Smooth muscle cell (in vitro differentiated cells): ENCODE measurements at regions not wholly inside any gene's neighbourhood (a gene's known extent, or its start where the extent isn't known, plus 50 kb on each side); places are given as distances from the start of the nearest gene placed in this dataset.
A peak's percentile ranks its signal among the peaks of the same experiment; 100 is the strongest.

ENCODE experiments used
- DNase-seq: peaks from one replicate; lab custom pipeline; 2025; ENCODE audit not compliant: unreplicated experiment; lab: John Stamatoyannopoulos, UW
- H2AFZ ChIP-seq: fragments of 200-600 bp; sonication (generic); 2 replicates; pipeline ENCODE4 v1.6.0; 2016; ENCODE audit warnings: antibody characterized with exemption, low read depth, mild to moderate bottlenecking
- H3F3A ChIP-seq: fragments of 200-600 bp; sonication (generic); 2 replicates; pipeline ENCODE4 v1.6.0; 2017; ENCODE audit warnings: antibody characterized with exemption, low read depth
- H3K27ac ChIP-seq: fragments of 200-600 bp; sonication (generic); 2 replicates; pipeline ENCODE4 v1.5.1; 2016; ENCODE audit warnings: low read depth, mild to moderate bottlenecking
- H3K27me3 ChIP-seq: fragments of 200-600 bp; sonication (generic); 2 replicates; pipeline ENCODE4 v1.6.1; 2016; ENCODE audit warnings: low read depth, mild to moderate bottlenecking
- H3K36me3 ChIP-seq: fragments of 200-600 bp; sonication (generic); 2 replicates; pipeline ENCODE4 v1.5.1; 2016; ENCODE audit warnings: low read depth
- H3K4me1 ChIP-seq: fragments of 200-600 bp; sonication (generic); 2 replicates; pipeline ENCODE4 v1.5.1; 2016; ENCODE audit warnings: low read depth
- H3K4me2 ChIP-seq: fragments of 200-600 bp; sonication (generic); 2 replicates; pipeline ENCODE4 v1.6.0; 2016; ENCODE audit warnings: mild to moderate bottlenecking
- H3K4me3 ChIP-seq: fragments of 200-600 bp; sonication (generic); 2 replicates; pipeline ENCODE4 v1.5.1; 2016; ENCODE audit warnings: mild to moderate bottlenecking
- H3K79me2 ChIP-seq: fragments of 200-600 bp; sonication (generic); 2 replicates; pipeline ENCODE4 v1.6.0; 2016; ENCODE audit warnings: low read depth, mild to moderate bottlenecking
- H3K9ac ChIP-seq: fragments of 200-600 bp; sonication (generic); 2 replicates; pipeline ENCODE4 v1.6.0; 2016; ENCODE audit warnings: low read depth
- H3K9me3 ChIP-seq: fragments of 200-600 bp; sonication (generic); replicated peaks from 2 replicates; pipeline ENCODE4 v1.5.1; 2016; ENCODE audit warnings: low read depth
- H4K20me1 ChIP-seq: fragments of 200-600 bp; sonication (generic); 2 replicates; pipeline ENCODE4 v1.6.0; 2016; ENCODE audit warnings: low read depth
- WGBS: methylation state at CpG from one replicate; pipeline ENCODE4 v1.1.7; 2016; ENCODE audit warnings: low lambda C conversion rate; 5-methylcytosine and 5-hydroxymethylcytosine counted together
- TF ChIP-seq, protein P1 (sequence below): fragments of 200-600 bp; sonication (generic); IDR thresholded peaks from 2 replicates; pipeline ENCODE4 v1.5.1; 2017; ENCODE audit warnings: borderline replicate concordance, mild to moderate bottlenecking, antibody characterized with exemption; ENCODE audit not compliant: insufficient read depth, poor library complexity, severe bottlenecking

DNA sequence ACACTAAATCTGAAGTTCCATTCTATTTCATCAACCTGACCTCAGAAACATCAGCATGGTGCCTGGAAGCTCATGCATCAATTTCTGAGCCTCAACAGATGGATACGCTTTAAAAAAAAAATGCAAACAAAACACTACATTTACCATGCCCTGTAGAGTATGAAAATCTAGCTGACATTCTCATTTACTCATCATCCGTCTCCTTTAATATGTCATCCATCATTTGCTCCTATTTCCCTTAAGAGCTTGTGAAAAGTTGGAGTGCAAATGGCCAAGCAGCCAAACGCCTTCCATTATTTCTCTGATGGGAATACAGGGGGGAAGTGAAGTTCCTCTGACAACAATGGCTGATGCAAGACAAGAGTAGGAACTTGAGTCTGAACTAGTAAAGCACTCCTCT, 295.0 kb downstream of the TGFB2 start:
- Histone ChIP-seq H3K4me1 (peaks cover 6% of the 10 kb centered on the region), H3K4me3 (no peak overlapping the region), H3K36me3 (no peaks in the 10 kb centered on the region), H3K27me3 (no peaks in the 10 kb centered on the region), H2AFZ (no peak overlapping the region), H3F3A (no peaks in the 10 kb centered on the region), H3K27ac (no peak overlapping the region), H4K20me1 (no peaks in the 10 kb centered on the region), H3K4me2 (no peak overlapping the region), H3K9me3 (no peaks in the 10 kb centered on the region), H3K79me2 (no peaks in the 10 kb centered on the region), H3K9ac (no peak overlapping the region)
- DNase-seq = no peak
- 96% methylated on average over 3 of the region's 3 CpGs for WGBS
- TF ChIP-seq, protein P1, sequence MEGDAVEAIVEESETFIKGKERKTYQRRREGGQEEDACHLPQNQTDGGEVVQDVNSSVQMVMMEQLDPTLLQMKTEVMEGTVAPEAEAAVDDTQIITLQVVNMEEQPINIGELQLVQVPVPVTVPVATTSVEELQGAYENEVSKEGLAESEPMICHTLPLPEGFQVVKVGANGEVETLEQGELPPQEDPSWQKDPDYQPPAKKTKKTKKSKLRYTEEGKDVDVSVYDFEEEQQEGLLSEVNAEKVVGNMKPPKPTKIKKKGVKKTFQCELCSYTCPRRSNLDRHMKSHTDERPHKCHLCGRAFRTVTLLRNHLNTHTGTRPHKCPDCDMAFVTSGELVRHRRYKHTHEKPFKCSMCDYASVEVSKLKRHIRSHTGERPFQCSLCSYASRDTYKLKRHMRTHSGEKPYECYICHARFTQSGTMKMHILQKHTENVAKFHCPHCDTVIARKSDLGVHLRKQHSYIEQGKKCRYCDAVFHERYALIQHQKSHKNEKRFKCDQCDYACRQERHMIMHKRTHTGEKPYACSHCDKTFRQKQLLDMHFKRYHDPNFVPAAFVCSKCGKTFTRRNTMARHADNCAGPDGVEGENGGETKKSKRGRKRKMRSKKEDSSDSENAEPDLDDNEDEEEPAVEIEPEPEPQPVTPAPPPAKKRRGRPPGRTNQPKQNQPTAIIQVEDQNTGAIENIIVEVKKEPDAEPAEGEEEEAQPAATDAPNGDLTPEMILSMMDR = no peak

DNA sequence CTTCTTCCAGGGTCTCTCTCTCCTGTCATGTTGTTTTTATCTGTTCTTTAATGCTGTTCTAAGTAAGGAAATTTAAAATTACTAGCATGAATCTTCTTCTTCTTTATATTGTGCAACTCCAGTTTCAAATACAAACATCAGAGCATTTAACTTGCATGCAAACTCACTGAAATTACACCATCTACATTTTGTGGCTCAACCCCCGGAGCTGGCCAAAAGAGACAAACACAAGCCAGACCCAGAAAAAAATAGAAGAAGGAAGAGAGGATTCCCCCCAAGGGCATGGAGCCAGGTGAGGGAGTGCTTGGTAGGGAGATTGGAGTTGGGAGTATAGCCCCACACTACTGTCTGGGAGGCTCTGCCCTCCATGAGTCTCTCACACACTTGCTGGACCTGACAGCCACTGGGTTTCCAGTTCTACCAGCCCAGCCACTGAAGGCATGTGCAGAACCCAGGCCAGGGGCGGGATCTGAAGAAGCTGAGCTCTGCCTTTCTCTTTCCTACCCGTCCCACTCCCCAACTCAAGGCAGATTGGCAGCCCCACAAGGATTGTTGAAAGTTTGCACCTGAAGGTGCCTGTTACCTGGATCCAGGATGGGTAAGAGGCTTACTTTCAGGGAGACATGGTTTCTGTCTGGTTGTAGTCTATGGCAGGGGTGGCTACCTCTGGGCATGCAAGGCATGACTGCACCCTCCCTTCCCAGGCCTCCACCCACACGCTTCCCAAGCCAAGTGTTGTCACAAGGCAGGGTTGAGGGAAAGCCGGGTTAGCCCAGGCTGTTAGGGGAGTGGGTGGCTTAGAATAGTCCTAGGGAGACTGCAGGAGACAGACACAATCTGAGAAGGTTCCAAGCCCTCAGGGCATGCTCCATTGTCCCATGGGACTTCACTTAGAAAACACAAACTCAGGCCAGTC, 297.2 kb downstream of the TGFB2 start:
- peak overlapping the region; percentile 48 for H3K4me2 ChIP-seq
- no peaks in the 10 kb centered on the region for H4K20me1 ChIP-seq
- peaks cover 6% of the 10 kb centered on the region for H3K4me1 ChIP-seq
- no peak overlapping the region for H3K4me3 ChIP-seq
- peak overlapping the region; percentile 26 for H2AFZ ChIP-seq
- H3K79me2 ChIP-seq = no peaks in the 10 kb centered on the region
- WGBS = 54% methylated on average over 5 of the region's 5 CpGs
- H3K9me3 ChIP-seq = no peaks in the 10 kb centered on the region
- no peak overlapping the region for H3K9ac ChIP-seq
- no peaks in the 10 kb centered on the region for H3K27me3 ChIP-seq
- no peaks in the 10 kb centered on the region for H3K36me3 ChIP-seq
- peak overlapping the region; percentile 32 for H3K27ac ChIP-seq
- DNase-seq = no peak
- no peaks in the 10 kb centered on the region for H3F3A ChIP-seq
- TF ChIP-seq, protein P1 = no peak

DNA sequence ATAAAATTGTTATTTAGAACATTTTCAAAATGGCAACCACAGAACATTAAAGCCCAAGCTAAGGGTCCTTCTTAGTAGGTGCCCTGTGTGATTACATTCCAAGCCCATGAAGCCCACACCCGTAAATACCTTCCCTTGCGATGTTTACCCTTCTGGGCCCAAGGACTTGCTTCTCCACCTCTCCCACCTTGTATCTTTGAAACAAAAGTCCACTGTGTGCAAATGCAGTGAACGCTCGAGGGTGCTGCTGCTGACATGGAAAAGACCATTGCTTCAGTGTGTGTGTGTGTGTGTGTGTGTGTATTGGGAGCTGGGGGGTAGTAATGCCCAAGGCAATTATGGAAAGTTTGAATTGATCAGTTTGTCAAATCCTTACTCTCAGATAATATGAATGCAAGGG, 298.1 kb downstream of the TGFB2 start:
- no peak overlapping the region for H3K4me2 ChIP-seq

More for the DNA sequence above, 298.1 kb downstream of the TGFB2 start:
- no peaks in the 10 kb centered on the region for H4K20me1 ChIP-seq
- no peaks in the 10 kb centered on the region for H3F3A ChIP-seq
- no peaks in the 10 kb centered on the region for H3K36me3 ChIP-seq
- TF ChIP-seq, protein P1 = no peak
- DNase-seq = no peak
- H3K27ac ChIP-seq = no peak overlapping the region
- no peak overlapping the region for H3K9ac ChIP-seq
- 72% methylated on average over 4 of the region's 4 CpGs for WGBS
- no peaks in the 10 kb centered on the region for H3K27me3 ChIP-seq
- H3K4me1 ChIP-seq = peaks cover 6% of the 10 kb centered on the region
- no peak overlapping the region for H2AFZ ChIP-seq
- H3K79me2 ChIP-seq = no peaks in the 10 kb centered on the region
- no peaks in the 10 kb centered on the region for H3K9me3 ChIP-seq
- H3K4me3 ChIP-seq = no peak overlapping the region
